Astrocyte of the cerebellum (primary cell): ENCODE measurements at regions not wholly inside any gene's neighbourhood (a gene's known extent, or its start where the extent isn't known, plus 50 kb on each side); places are given as distances from the start of the nearest gene placed in this dataset.

Experiments used
- DNase-seq: peaks from one replicate; pipeline ENCODE4 v3.0.0-alpha.2; 2011; ENCODE audit warnings: low read depth
- H3K4me3 ChIP-seq: 2 replicates; pipeline ENCODE4 v1.5.1; 2011; ENCODE audit warnings: mild to moderate bottlenecking, low read depth, low read length, moderate library complexity
- in situ Hi-C: cut with HindIII; loops from 2 replicates; pipeline ENCODE4 v1.10.0; 2017; ENCODE audit warnings: low sequenced_read_pairs
- TF ChIP-seq, protein P1 (sequence below): IDR thresholded peaks from 2 replicates; pipeline ENCODE4 v1.5.1; 2012; ENCODE audit warnings: low read length, low read depth, moderate library complexity, mild to moderate bottlenecking; ENCODE audit errors: missing control alignments

DNA sequence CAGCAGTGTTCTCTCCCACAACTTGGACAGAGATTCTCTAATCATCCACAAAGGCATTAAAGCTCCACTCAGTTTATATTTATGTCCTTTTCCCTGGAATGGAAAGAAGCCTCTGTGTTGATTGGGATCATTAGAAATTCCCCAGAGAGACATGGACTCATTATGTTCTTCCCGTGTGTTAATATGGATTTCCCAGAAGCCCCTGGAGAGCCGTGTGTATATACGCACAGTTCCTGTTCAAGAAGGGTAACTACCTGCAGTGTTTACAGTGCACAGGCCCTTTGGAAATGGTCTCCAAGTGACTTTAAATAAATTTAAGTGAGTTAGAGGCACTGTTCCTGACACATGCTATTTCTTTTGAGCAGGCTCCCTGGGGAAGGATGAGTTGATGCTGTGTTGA lies 428.0 kb upstream of the TMTC1 start:
- TF ChIP-seq, protein P1, sequence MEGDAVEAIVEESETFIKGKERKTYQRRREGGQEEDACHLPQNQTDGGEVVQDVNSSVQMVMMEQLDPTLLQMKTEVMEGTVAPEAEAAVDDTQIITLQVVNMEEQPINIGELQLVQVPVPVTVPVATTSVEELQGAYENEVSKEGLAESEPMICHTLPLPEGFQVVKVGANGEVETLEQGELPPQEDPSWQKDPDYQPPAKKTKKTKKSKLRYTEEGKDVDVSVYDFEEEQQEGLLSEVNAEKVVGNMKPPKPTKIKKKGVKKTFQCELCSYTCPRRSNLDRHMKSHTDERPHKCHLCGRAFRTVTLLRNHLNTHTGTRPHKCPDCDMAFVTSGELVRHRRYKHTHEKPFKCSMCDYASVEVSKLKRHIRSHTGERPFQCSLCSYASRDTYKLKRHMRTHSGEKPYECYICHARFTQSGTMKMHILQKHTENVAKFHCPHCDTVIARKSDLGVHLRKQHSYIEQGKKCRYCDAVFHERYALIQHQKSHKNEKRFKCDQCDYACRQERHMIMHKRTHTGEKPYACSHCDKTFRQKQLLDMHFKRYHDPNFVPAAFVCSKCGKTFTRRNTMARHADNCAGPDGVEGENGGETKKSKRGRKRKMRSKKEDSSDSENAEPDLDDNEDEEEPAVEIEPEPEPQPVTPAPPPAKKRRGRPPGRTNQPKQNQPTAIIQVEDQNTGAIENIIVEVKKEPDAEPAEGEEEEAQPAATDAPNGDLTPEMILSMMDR: no peak
- no peak overlapping the region for H3K4me3 ChIP-seq
- in situ Hi-C loops: no loop called here
- no peak for DNase-seq

- TF ChIP-seq, protein P1: no peak
- DNase-seq: no peak
- H3K4me3 ChIP-seq: no peak overlapping the region
- in situ Hi-C loops: no loop called here
These were observed 420.2 kb upstream of the TMTC1 start for GRCh38 chr12:30203981-30204380.

GRCh38 chr12:30202521-30203254 lies 418.9 kb upstream of the TMTC1 start:
- TF ChIP-seq, protein P1: no peak
- in situ Hi-C loops: no loop called here
- H3K4me3 ChIP-seq: no peak overlapping the region
- DNase-seq: no peak

GRCh38 chr12:30201301-30202160 lies 417.8 kb upstream of the TMTC1 start:
- DNase-seq: no peak
- TF ChIP-seq, protein P1: no peak
- H3K4me3 ChIP-seq: peak overlapping the region; percentile 39
- in situ Hi-C loops: no loop called here

DNA sequence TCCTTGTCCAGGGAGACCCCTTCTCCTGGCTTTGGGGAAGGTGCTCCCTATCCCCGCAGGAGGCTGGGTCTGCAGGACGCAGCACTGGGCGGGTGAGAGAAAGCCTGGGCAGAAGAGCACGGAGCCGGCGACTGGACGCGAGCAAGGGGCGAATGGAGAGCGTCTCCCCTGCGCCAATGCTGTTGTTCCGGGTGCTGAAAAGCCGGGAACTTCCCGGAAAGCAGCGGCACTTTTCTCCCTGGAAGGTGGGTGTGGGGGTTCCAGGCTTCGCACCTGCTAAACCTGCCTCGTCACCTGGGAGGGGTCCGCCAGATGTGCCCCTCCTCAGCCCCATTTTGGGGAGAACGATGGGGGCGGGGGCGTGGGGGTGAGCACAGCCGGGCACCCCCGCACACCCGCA lies 417.1 kb upstream of the TMTC1 start:
- DNase-seq: no peak
- in situ Hi-C loops: no loop called here
- peak overlapping the region; percentile 39 for H3K4me3 ChIP-seq
- TF ChIP-seq, protein P1: no peak

DNA sequence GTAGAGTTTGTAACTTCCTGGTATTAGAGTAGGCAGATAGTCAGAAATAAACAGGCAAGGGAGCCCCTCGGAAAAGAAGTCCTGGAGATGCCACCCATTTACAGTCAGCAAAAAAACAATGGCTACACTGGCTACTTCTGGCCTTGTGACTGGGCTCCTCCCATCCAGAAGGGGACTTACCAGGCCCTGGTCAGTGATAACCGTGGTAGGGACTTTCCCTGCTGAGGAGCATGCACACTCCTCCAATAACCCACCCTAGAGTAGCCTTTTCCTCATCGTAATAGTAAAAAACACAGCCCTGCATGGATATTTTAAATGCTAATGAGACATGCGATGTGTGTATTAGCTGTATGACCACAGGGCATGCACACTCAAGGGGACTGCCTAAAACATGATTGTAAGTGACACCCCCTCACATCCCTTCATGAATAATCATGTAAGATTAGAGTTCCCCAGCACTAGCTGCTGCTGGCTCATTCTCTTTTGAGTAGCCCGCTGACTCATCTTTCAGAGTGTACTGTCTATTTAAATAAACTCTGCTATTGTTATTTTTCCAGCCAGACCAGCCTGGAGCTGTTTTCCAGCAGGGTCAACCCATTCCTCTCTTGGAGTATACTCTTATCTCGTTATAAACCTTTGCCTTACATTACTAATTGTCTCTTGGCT lies 413.8 kb upstream of the TMTC1 start:
- in situ Hi-C loops: no loop called here
- TF ChIP-seq, protein P1: no peak
- H3K4me3 ChIP-seq: no peak overlapping the region
- DNase-seq: peak; percentile 9
